OCI-LY7 (cell line): ENCODE measurements at regions not wholly inside any gene's neighbourhood (a gene's known extent, or its start where the extent isn't known, plus 50 kb on each side); places are given as distances from the start of the nearest gene placed in this dataset.

Source experiments
- BruUV-seq: library from RNA; stranded (reverse); fragments of 400-500 nt; replicated peaks from 2 replicates; lab custom pipeline; 2021; lab: Mats Ljungman, UMichigan
- CTCF ChIA-PET: fragments of 300-600 bp; sonication (Branson Sonifier 250); formaldehyde crosslinking; loops from one replicate; lab custom pipeline; 2022; ENCODE audit warnings: antibody characterized with exemption; ENCODE audit not compliant: unreplicated experiment; lab: Charles Lee
- POLR2A ChIA-PET: fragments of 300-600 bp; sonication (Branson Sonifier 250); formaldehyde crosslinking; loops from one replicate; lab custom pipeline; 2022; ENCODE audit warnings: antibody characterized with exemption; lab: Charles Lee
- DNase-seq: peaks from one replicate; pipeline ENCODE4 v3.0.0-alpha.2; 2015; ENCODE audit warnings: low spot score
- H2AFZ ChIP-seq: fragments of 200-600 bp; sonication (generic), shearing (Covaris generic); 2 replicates; pipeline ENCODE4 v1.6.1; 2014; ENCODE audit warnings: mild to moderate bottlenecking, antibody characterized with exemption, low read length, moderate library complexity
- H3K27ac ChIP-seq: fragments of 200-600 bp; sonication (generic); 2 replicates; pipeline ENCODE4 v1.5.1; 2014; ENCODE audit warnings: mixed run types, low read depth, mild to moderate bottlenecking, moderate library complexity, low read length, inconsistent platforms; ENCODE audit not compliant: poor library complexity, severe bottlenecking
- H3K36me3 ChIP-seq: fragments of 200-600 bp; sonication (generic); 2 replicates; pipeline ENCODE4 v1.6.1; 2014; ENCODE audit warnings: mild to moderate bottlenecking, antibody characterized with exemption, low read length, moderate library complexity, mixed read lengths; ENCODE audit not compliant: insufficient read depth
- H3K4me1 ChIP-seq: fragments of 200-600 bp; sonication (generic); 2 replicates; pipeline ENCODE4 v1.5.1; 2014; ENCODE audit warnings: mild to moderate bottlenecking, low read length; ENCODE audit not compliant: insufficient read depth, poor library complexity, severe bottlenecking
- H3K4me2 ChIP-seq: fragments of 200-600 bp; sonication (generic); 2 replicates; pipeline ENCODE4 v1.6.1; 2014; ENCODE audit warnings: mild to moderate bottlenecking, low read length
- H3K4me3 ChIP-seq: fragments of 200-600 bp; sonication (generic); 2 replicates; pipeline ENCODE4 v1.5.1; 2014; ENCODE audit warnings: mild to moderate bottlenecking, low read depth, low read length; ENCODE audit not compliant: poor library complexity, severe bottlenecking
- H3K79me2 ChIP-seq: fragments of 200-600 bp; sonication (generic); 2 replicates; pipeline ENCODE4 v1.6.1; 2016; ENCODE audit warnings: low read depth, mild to moderate bottlenecking, low read length, moderate library complexity, mixed read lengths; ENCODE audit not compliant: insufficient read depth
- H3K9me2 ChIP-seq: fragments of 200-600 bp; sonication (generic); 2 replicates; pipeline ENCODE4 v1.6.1; 2016; ENCODE audit warnings: mild to moderate bottlenecking, low read length, mixed read lengths; ENCODE audit not compliant: insufficient read depth
- H3K9me3 ChIP-seq: fragments of 200-600 bp; sonication (generic); 2 replicates; pipeline ENCODE4 v1.6.1; 2014; ENCODE audit warnings: mild to moderate bottlenecking, mixed run types, low read length, mixed read lengths
- H4K20me1 ChIP-seq: fragments of 200-600 bp; sonication (generic); 2 replicates; pipeline ENCODE4 v1.6.1; 2014; ENCODE audit warnings: mild to moderate bottlenecking, antibody characterized with exemption, low read length, moderate library complexity, mixed read lengths; ENCODE audit not compliant: insufficient read depth
- EZH2phosphoT487 ChIP-seq: fragments of 200-600 bp; sonication (generic); IDR thresholded peaks from 2 replicates; pipeline ENCODE4 v1.6.1; 2018; ENCODE audit warnings: low read depth, borderline replicate concordance, mild to moderate bottlenecking, mixed run types, antibody characterized with exemption, low read length, moderate library complexity, mixed read lengths
- intact Hi-C: fragments of 100-400 bp; cut with micrococcal nuclease; formaldehyde crosslinking; loops from one replicate; pipeline ENCODE4 v1.10.0; 2022; ENCODE audit not compliant: unreplicated experiment
- TF ChIP-seq, protein P1 (sequence below): fragments of 200-600 bp; sonication (generic); conservative IDR thresholded peaks from 2 replicates; pipeline ENCODE4 v1.5.1; 2014; ENCODE audit warnings: mild to moderate bottlenecking, antibody characterized with exemption, low read length, moderate library complexity, mixed read lengths

DNA sequence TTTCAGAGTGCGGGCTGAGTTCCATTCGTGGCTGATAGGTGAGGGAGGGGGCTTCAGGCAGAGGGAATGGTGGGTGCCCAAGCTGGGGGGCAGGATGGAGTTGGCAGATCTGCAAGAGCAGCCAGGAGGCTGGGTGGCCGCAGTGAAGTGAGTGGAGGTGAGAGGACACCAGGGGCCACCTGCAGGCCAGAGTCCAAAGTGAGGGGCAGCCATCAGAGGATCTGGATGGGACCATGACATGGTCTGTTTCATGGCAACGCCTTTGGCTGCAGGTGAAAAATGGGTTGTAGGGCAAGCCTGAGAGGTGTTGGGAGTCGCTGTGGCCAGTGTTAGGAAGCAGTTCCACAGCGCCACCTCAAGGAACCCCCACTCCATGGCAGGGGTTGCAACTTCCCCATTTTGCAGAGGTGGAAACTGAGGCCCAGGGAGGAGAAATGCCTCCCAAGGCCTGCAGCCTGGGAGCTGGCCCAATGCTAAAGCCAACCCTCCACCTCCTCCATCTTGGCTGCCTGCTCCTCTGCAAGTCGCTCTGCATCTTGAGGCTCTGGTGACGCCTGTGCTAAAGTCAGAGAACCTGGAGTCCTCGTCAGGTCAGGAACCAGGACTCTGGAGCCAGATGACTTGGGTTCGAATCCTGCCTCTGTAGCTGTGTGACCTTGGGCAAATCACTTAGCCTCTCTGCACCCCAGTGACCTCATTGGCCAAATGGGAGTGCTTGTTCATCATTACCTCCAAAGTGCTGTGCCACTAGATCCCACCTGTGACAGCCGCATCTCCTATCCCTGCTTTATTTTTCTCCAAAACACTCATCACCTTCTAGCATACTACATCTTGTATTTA lies 153.8 kb downstream of the CEBPB start:
- Histone ChIP-seq H3K27ac (no peak overlapping the region), H3K9me2 (no peaks in the 10 kb centered on the region), H3K36me3 (no peaks in the 10 kb centered on the region), H3K4me2 (no peak overlapping the region), H3K4me1 (no peaks in the 10 kb centered on the region), H4K20me1 (no peaks in the 10 kb centered on the region), H3K4me3 (no peak overlapping the region), H2AFZ (no peak overlapping the region), H3K9me3 (no peaks in the 10 kb centered on the region), H3K79me2 (no peaks in the 10 kb centered on the region)
- CTCF ChIA-PET, result no interaction called here
- TF ChIP-seq, protein P1, sequence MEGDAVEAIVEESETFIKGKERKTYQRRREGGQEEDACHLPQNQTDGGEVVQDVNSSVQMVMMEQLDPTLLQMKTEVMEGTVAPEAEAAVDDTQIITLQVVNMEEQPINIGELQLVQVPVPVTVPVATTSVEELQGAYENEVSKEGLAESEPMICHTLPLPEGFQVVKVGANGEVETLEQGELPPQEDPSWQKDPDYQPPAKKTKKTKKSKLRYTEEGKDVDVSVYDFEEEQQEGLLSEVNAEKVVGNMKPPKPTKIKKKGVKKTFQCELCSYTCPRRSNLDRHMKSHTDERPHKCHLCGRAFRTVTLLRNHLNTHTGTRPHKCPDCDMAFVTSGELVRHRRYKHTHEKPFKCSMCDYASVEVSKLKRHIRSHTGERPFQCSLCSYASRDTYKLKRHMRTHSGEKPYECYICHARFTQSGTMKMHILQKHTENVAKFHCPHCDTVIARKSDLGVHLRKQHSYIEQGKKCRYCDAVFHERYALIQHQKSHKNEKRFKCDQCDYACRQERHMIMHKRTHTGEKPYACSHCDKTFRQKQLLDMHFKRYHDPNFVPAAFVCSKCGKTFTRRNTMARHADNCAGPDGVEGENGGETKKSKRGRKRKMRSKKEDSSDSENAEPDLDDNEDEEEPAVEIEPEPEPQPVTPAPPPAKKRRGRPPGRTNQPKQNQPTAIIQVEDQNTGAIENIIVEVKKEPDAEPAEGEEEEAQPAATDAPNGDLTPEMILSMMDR, result peak; percentile 50; the same call in 1 of the 2 replicates
- no peak for TF ChIP-seq EZH2phosphoT487
- POLR2A ChIA-PET, result no interaction called here
- no TSS peak for BruUV-seq
- intact Hi-C loops, result loop anchor here (5.0 to 10.0 kb wide), 2 partner anchors 120 to 152 kb away; partner anchors contain the start of gene CEBPB
- peak; percentile 8 for DNase-seq

DNA sequence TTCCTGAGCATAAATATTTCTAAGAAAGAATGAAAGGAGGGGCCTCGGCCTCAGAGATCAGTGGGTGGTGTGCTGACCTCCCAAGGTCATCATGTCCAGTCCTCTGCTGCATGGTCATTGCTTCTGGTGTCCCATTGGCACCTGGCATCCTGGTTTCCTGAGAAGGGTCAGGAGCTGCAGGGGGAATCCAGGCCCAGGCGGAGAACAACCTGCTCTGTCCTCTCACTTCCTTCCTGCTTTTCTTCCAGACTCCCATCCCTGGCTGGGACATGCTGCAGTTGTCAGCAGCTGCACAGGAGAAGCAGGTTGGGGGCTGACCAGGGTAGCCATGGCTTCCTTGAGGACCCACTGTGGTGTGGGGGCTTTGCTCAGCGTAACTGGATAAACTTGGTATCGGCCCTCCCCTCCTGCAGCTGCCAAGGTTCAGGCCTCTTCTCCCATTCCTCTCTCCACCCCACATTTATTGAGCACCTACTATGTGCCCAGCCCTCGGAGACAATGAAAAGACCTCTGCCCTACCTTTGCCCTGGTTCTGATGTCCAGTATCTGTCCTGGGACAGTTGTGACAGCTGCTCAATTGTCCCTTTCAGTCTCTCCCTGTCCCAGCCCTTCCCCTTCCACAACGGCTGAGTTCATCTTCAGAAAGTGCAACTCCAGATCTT lies 155.2 kb downstream of the CEBPB start:
- ChIA-PET CTCF (no interaction called here), POLR2A (no interaction called here)
- BruUV-seq, result no TSS peak
- TF ChIP-seq, protein P1, result no peak
- no peak for TF ChIP-seq EZH2phosphoT487
- no peaks in the 10 kb centered on the region for H3K9me3 ChIP-seq
- H4K20me1 ChIP-seq, result no peaks in the 10 kb centered on the region
- no peaks in the 10 kb centered on the region for H3K79me2 ChIP-seq
- no peak for DNase-seq
- H3K27ac ChIP-seq, result no peak overlapping the region
- H3K4me3 ChIP-seq, result no peak overlapping the region
- H2AFZ ChIP-seq, result no peak overlapping the region
- H3K4me1 ChIP-seq, result no peaks in the 10 kb centered on the region
- no peaks in the 10 kb centered on the region for H3K36me3 ChIP-seq
- intact Hi-C loops, result loop anchor here (10.0 kb wide), 1 partner anchor 119 kb away; no protein-coding TSS in a partner anchor
- H3K4me2 ChIP-seq, result no peak overlapping the region
- no peaks in the 10 kb centered on the region for H3K9me2 ChIP-seq
